Immature natural killer cell (primary cell): ENCODE measurements at regions not wholly inside any gene's neighbourhood (a gene's known extent, or its start where the extent isn't known, plus 50 kb on each side); places are given as distances from the start of the nearest gene placed in this dataset.
"Not testable (repeated sequence)": the region's sequence is repeated elsewhere in the genome, so short reads cannot be mapped to it uniquely, and the experiment has no call there.

Source experiments
- DNase-seq, 3 donors: peaks; one replicate each; pipeline ENCODE4 v3.0.0; 2022; ENCODE audit warnings: mixed read lengths in 1 of 3
- H3K27ac Mint-ChIP-seq, 6 donors: one replicate each; pipeline ENCODE4 v1.8.0; 2020; ENCODE audit warnings: mixed read lengths in 6 of 6, mild to moderate bottlenecking in 5 of 6, inconsistent platforms in 4 of 6, moderate library complexity in 3 of 6
- H3K27me3 Mint-ChIP-seq, 3 donors: one replicate each; pipeline ENCODE4 v1.8.0; 2020 to 2021; ENCODE audit warnings: low read depth in 3 of 3, mild to moderate bottlenecking in 3 of 3, mixed read lengths in 3 of 3, moderate library complexity in 3 of 3, inconsistent platforms in 1 of 3
- H3K36me3 Mint-ChIP-seq, 3 donors: one replicate each; pipeline ENCODE4 v1.8.0; 2020; ENCODE audit warnings: mixed read lengths in 3 of 3, inconsistent platforms in 2 of 3, mild to moderate bottlenecking in 2 of 3
- H3K4me1 Mint-ChIP-seq, 2 donors: one replicate each; pipeline ENCODE4 v1.8.0; 2020; ENCODE audit warnings: inconsistent platforms in 2 of 2, mild to moderate bottlenecking in 2 of 2, mixed read lengths in 2 of 2, moderate library complexity in 1 of 2
- H3K4me3 Mint-ChIP-seq, 5 donors: one replicate each; pipeline ENCODE4 v1.8.0; 2020; ENCODE audit warnings: mild to moderate bottlenecking in 5 of 5, mixed read lengths in 5 of 5, inconsistent platforms in 3 of 5, moderate library complexity in 3 of 5
- H3K9me3 Mint-ChIP-seq, 6 donors: one replicate each; pipeline ENCODE4 v1.8.0; 2020; ENCODE audit warnings: mild to moderate bottlenecking in 6 of 6, mixed read lengths in 6 of 6, inconsistent platforms in 4 of 6, moderate library complexity in 3 of 6

- DNase-seq, result no peak
- Mint-ChIP-seq H3K9me3 (peaks cover 0 to 6% (median 0%) of the 10 kb centered on the region in 6 donors), H3K4me1 (no peaks in the 10 kb centered on the region), H3K27ac (no peak overlapping the region), H3K4me3 (no peak overlapping the region), H3K36me3 (no peaks in the 10 kb centered on the region), H3K27me3 (peaks cover 0 to 8% (median 3%) of the 10 kb centered on the region in 3 donors)
These were observed 88.6 kb upstream of the PLXNA2 start for GRCh38 chr1:208332774-208333126.

- Mint-ChIP-seq H3K27ac (no peak overlapping the region), H3K36me3 (no peaks in the 10 kb centered on the region), H3K27me3 (peaks cover 0 to 8% (median 3%) of the 10 kb centered on the region in 3 donors), H3K4me3 (no peak overlapping the region), H3K9me3 (peaks cover 0 to 6% (median 0%) of the 10 kb centered on the region in 6 donors), H3K4me1 (no peaks in the 10 kb centered on the region)
- no peak for DNase-seq
These were observed 89.5 kb upstream of the PLXNA2 start for GRCh38 chr1:208333676-208334075.

GRCh38 chr1:208335371-208336136 lies 91.4 kb upstream of the PLXNA2 start:
- no peaks in the 10 kb centered on the region for H3K4me1 Mint-ChIP-seq
- no peak overlapping the region for H3K27ac Mint-ChIP-seq
- H3K36me3 Mint-ChIP-seq, result no peaks in the 10 kb centered on the region
- H3K4me3 Mint-ChIP-seq, result no peak overlapping the region
- DNase-seq, result no peak
- H3K27me3 Mint-ChIP-seq, result peaks cover 0 to 8% (median 3%) of the 10 kb centered on the region in 3 donors
- peaks cover 0 to 6% (median 0%) of the 10 kb centered on the region in 6 donors for H3K9me3 Mint-ChIP-seq

- no peaks in the 10 kb centered on the region for H3K4me1 Mint-ChIP-seq
- peaks cover 0 to 6% (median 0%) of the 10 kb centered on the region in 6 donors for H3K9me3 Mint-ChIP-seq
- no peaks in the 10 kb centered on the region for H3K36me3 Mint-ChIP-seq
- no peak overlapping the region for H3K27ac Mint-ChIP-seq
- DNase-seq, result no peak
- H3K27me3 Mint-ChIP-seq, result peaks cover 0 to 8% (median 3%) of the 10 kb centered on the region in 3 donors
- no peak overlapping the region for H3K4me3 Mint-ChIP-seq
These were observed 91.9 kb upstream of the PLXNA2 start for GRCh38 chr1:208336137-208336518.

GRCh38 chr1:208339911-208340310 lies 95.7 kb upstream of the PLXNA2 start:
- peaks cover 2 to 8% (median 7%) of the 10 kb centered on the region in 3 donors for H3K27me3 Mint-ChIP-seq
- H3K27ac Mint-ChIP-seq, result no peak overlapping the region
- no peak overlapping the region for H3K4me3 Mint-ChIP-seq
- DNase-seq, result no peak
- peaks cover 0 to 6% (median 0%) of the 10 kb centered on the region in 6 donors for H3K9me3 Mint-ChIP-seq
- no peaks in the 10 kb centered on the region for H3K36me3 Mint-ChIP-seq
- no peaks in the 10 kb centered on the region for H3K4me1 Mint-ChIP-seq

- Mint-ChIP-seq H3K27me3 (peaks cover 0 to 7% (median 1%) of the 10 kb centered on the region in 3 donors), H3K9me3 (peaks cover 0 to 3% (median 0%) of the 10 kb centered on the region in 6 donors), H3K27ac (no peak overlapping the region), H3K4me1 (no peaks in the 10 kb centered on the region), H3K36me3 (no peaks in the 10 kb centered on the region), H3K4me3 (no peak overlapping the region)
- DNase-seq, result no peak
These were observed 99.0 kb upstream of the PLXNA2 start for GRCh38 chr1:208343226-208343625.

GRCh38 chr1:208344202-208344857 lies 100.1 kb upstream of the PLXNA2 start:
- Mint-ChIP-seq H3K27ac (no peak overlapping the region), H3K4me1 (no peaks in the 10 kb centered on the region), H3K36me3 (no peaks in the 10 kb centered on the region), H3K27me3 (peaks cover 0 to 7% (median 1%) of the 10 kb centered on the region in 3 donors), H3K9me3 (peaks cover 0 to 5% (median 0%) of the 10 kb centered on the region in 6 donors), H3K4me3 (no peak overlapping the region)
- no peak for DNase-seq

GRCh38 chr1:208347191-208347590 lies 103.0 kb upstream of the PLXNA2 start:
- Mint-ChIP-seq H3K27me3 (peaks cover 1 to 7% (median 2%) of the 10 kb centered on the region in 3 donors), H3K4me3 (no peak overlapping the region), H3K9me3 (peaks cover 0 to 5% (median 0%) of the 10 kb centered on the region in 6 donors), H3K27ac (no peak overlapping the region), H3K36me3 (no peaks in the 10 kb centered on the region), H3K4me1 (no peaks in the 10 kb centered on the region)
- DNase-seq, result no peak

- DNase-seq, result no peak
- no peak overlapping the region for H3K27ac Mint-ChIP-seq
- peaks cover 3 to 5% (median 3%) of the 10 kb centered on the region in 3 donors for H3K27me3 Mint-ChIP-seq
- no peak overlapping the region for H3K4me3 Mint-ChIP-seq
- no peaks in the 10 kb centered on the region for H3K36me3 Mint-ChIP-seq
- no peaks in the 10 kb centered on the region for H3K4me1 Mint-ChIP-seq
- peaks cover 0 to 2% (median 0%) of the 10 kb centered on the region in 6 donors for H3K9me3 Mint-ChIP-seq
These were observed 105.6 kb upstream of the PLXNA2 start for GRCh38 chr1:208349694-208350330.

GRCh38 chr1:208350815-208351214 lies 106.6 kb upstream of the PLXNA2 start:
- Mint-ChIP-seq H3K27me3 (peaks cover 3 to 9% (median 3%) of the 10 kb centered on the region in 3 donors), H3K9me3 (peaks cover 0 to 2% (median 0%) of the 10 kb centered on the region in 6 donors), H3K36me3 (no peaks in the 10 kb centered on the region)

GRCh38 chr1:208351838-208352237 lies 107.7 kb upstream of the PLXNA2 start:
- no peak overlapping the region for H3K27ac Mint-ChIP-seq
- H3K36me3 Mint-ChIP-seq, result no peaks in the 10 kb centered on the region
- H3K4me1 Mint-ChIP-seq, result no peaks in the 10 kb centered on the region
- H3K9me3 Mint-ChIP-seq, result peaks cover 0 to 2% (median 0%) of the 10 kb centered on the region in 6 donors
- H3K4me3 Mint-ChIP-seq, result no peak overlapping the region
- DNase-seq, result no peak
- peaks cover 3 to 9% (median 3%) of the 10 kb centered on the region in 3 donors for H3K27me3 Mint-ChIP-seq

More at GRCh38 chr1:208350815-208351214, 106.6 kb upstream of the PLXNA2 start:
- no peak for DNase-seq
- no peak overlapping the region for H3K27ac Mint-ChIP-seq
- H3K4me1 Mint-ChIP-seq, result no peaks in the 10 kb centered on the region
- no peak overlapping the region for H3K4me3 Mint-ChIP-seq

GRCh38 chr1:208353797-208354196 lies 109.6 kb upstream of the PLXNA2 start:
- not testable (repeated sequence) for H3K9me3 Mint-ChIP-seq, H3K36me3 Mint-ChIP-seq, H3K27me3 Mint-ChIP-seq, H3K27ac Mint-ChIP-seq, H3K4me1 Mint-ChIP-seq, H3K4me3 Mint-ChIP-seq, DNase-seq

- no peak overlapping the region for H3K27ac Mint-ChIP-seq
- no peaks in the 10 kb centered on the region for H3K36me3 Mint-ChIP-seq
- no peaks in the 10 kb centered on the region for H3K4me1 Mint-ChIP-seq
- H3K4me3 Mint-ChIP-seq, result no peak overlapping the region
- H3K27me3 Mint-ChIP-seq, result peaks cover 3 to 10% (median 5%) of the 10 kb centered on the region in 3 donors
- peaks cover 0 to 4% (median 0%) of the 10 kb centered on the region in 6 donors for H3K9me3 Mint-ChIP-seq
- no peak for DNase-seq
These were observed 113.7 kb upstream of the PLXNA2 start for GRCh38 chr1:208357644-208358507.
